ENCODE measurements at regions not wholly inside any gene's neighbourhood (a gene's known extent, or its start where the extent isn't known, plus 50 kb on each side); places are given as distances from the start of the nearest gene placed in this dataset.
A peak's percentile ranks its signal among the peaks of the same experiment; 100 is the strongest.

- H3K4me3 Mint-ChIP-seq: peak overlapping the region; percentile 78
- H3K27ac Mint-ChIP-seq: no peak overlapping the region
- no peaks in the 10 kb centered on the region for H3K27me3 Mint-ChIP-seq
- H3K9me3 Mint-ChIP-seq: no peaks in the 10 kb centered on the region
- no peaks in the 10 kb centered on the region for H3K36me3 Mint-ChIP-seq (ENCODE audit: low read depth)
- no peak for DNase-seq
- peaks cover 9% of the 10 kb centered on the region for H3K4me1 Mint-ChIP-seq (ENCODE audit: low read depth)
Observed at GRCh38 chr12:91633206-91633605, 450.6 kb upstream of the DCN start.

GRCh38 chr12:91632042-91632786, 449.6 kb upstream of the DCN start:
- Mint-ChIP-seq H3K27ac (no peak overlapping the region), H3K27me3 (no peaks in the 10 kb centered on the region), H3K9me3 (peaks cover 3% of the 10 kb centered on the region), H3K4me3 (peak overlapping the region; percentile 78), H3K4me1 (ENCODE audit: low read depth) (peaks cover 6% of the 10 kb centered on the region), H3K36me3 (ENCODE audit: low read depth) (no peaks in the 10 kb centered on the region)
- DNase-seq: no peak

- no peak overlapping the region for H3K4me3 Mint-ChIP-seq
- peaks cover 3% of the 10 kb centered on the region for H3K4me1 Mint-ChIP-seq (ENCODE audit: low read depth)
- no peaks in the 10 kb centered on the region for H3K27me3 Mint-ChIP-seq
- no peak overlapping the region for H3K27ac Mint-ChIP-seq
- no peak for DNase-seq
- peaks cover 14% of the 10 kb centered on the region for H3K9me3 Mint-ChIP-seq
- peaks cover 8% of the 10 kb centered on the region for H3K36me3 Mint-ChIP-seq (ENCODE audit: low read depth)
Observed at GRCh38 chr12:91630596-91631293, 448.1 kb upstream of the DCN start.

- peaks cover 16% of the 10 kb centered on the region for H3K9me3 Mint-ChIP-seq
- peaks cover 2% of the 10 kb centered on the region for H3K4me1 Mint-ChIP-seq (ENCODE audit: low read depth)
- DNase-seq: no peak
- peaks cover 11% of the 10 kb centered on the region for H3K36me3 Mint-ChIP-seq (ENCODE audit: low read depth)
- H3K27me3 Mint-ChIP-seq: no peaks in the 10 kb centered on the region
- H3K4me3 Mint-ChIP-seq: no peak overlapping the region
- no peak overlapping the region for H3K27ac Mint-ChIP-seq
Observed at GRCh38 chr12:91630083-91630482, 447.5 kb upstream of the DCN start.

- Mint-ChIP-seq H3K4me1 (ENCODE audit: low read depth) (peaks cover 3% of the 10 kb centered on the region), H3K36me3 (ENCODE audit: low read depth) (peaks cover 15% of the 10 kb centered on the region), H3K4me3 (no peak overlapping the region), H3K27me3 (no peaks in the 10 kb centered on the region), H3K27ac (no peak overlapping the region), H3K9me3 (peaks cover 21% of the 10 kb centered on the region)
- no peak for DNase-seq
Observed at GRCh38 chr12:91629440-91629839, 446.8 kb upstream of the DCN start.

- H3K4me1 Mint-ChIP-seq (ENCODE audit: low read depth): peaks cover 3% of the 10 kb centered on the region
- H3K4me3 Mint-ChIP-seq: no peak overlapping the region
- peaks cover 21% of the 10 kb centered on the region for H3K9me3 Mint-ChIP-seq
- no peaks in the 10 kb centered on the region for H3K27me3 Mint-ChIP-seq
- H3K36me3 Mint-ChIP-seq (ENCODE audit: low read depth): peaks cover 15% of the 10 kb centered on the region
- no peak for DNase-seq
- no peak overlapping the region for H3K27ac Mint-ChIP-seq
Observed at GRCh38 chr12:91628656-91629055, 446.0 kb upstream of the DCN start.

GRCh38 chr12:91627225-91627624, 444.6 kb upstream of the DCN start:
- H3K27ac Mint-ChIP-seq: no peak overlapping the region
- peaks cover 15% of the 10 kb centered on the region for H3K36me3 Mint-ChIP-seq (ENCODE audit: low read depth)
- H3K27me3 Mint-ChIP-seq: no peaks in the 10 kb centered on the region
- DNase-seq: no peak
- no peak overlapping the region for H3K4me3 Mint-ChIP-seq
- peaks cover 21% of the 10 kb centered on the region for H3K9me3 Mint-ChIP-seq
- H3K4me1 Mint-ChIP-seq (ENCODE audit: low read depth): peaks cover 4% of the 10 kb centered on the region

- DNase-seq: no peak
- Mint-ChIP-seq H3K36me3 (ENCODE audit: low read depth) (peaks cover 15% of the 10 kb centered on the region), H3K9me3 (peaks cover 21% of the 10 kb centered on the region), H3K27ac (no peak overlapping the region), H3K4me1 (ENCODE audit: low read depth) (peaks cover 9% of the 10 kb centered on the region), H3K4me3 (no peak overlapping the region), H3K27me3 (no peaks in the 10 kb centered on the region)
Observed at GRCh38 chr12:91622981-91623380, 440.4 kb upstream of the DCN start.

GRCh38 chr12:91622037-91622436, 439.4 kb upstream of the DCN start:
- Mint-ChIP-seq H3K36me3 (ENCODE audit: low read depth) (peaks cover 15% of the 10 kb centered on the region), H3K27ac (no peak overlapping the region), H3K4me3 (no peak overlapping the region), H3K27me3 (no peaks in the 10 kb centered on the region), H3K4me1 (ENCODE audit: low read depth) (peaks cover 14% of the 10 kb centered on the region), H3K9me3 (peaks cover 17% of the 10 kb centered on the region)
- no peak for DNase-seq

- peaks cover 14% of the 10 kb centered on the region for H3K4me1 Mint-ChIP-seq (ENCODE audit: low read depth)
Observed at GRCh38 chr12:91620992-91621391, 438.4 kb upstream of the DCN start.

GRCh38 chr12:91620422-91620821, 437.8 kb upstream of the DCN start:
- no peaks in the 10 kb centered on the region for H3K27me3 Mint-ChIP-seq
- peaks cover 7% of the 10 kb centered on the region for H3K36me3 Mint-ChIP-seq (ENCODE audit: low read depth)
- peaks cover 8% of the 10 kb centered on the region for H3K9me3 Mint-ChIP-seq
- H3K4me1 Mint-ChIP-seq (ENCODE audit: low read depth): peaks cover 14% of the 10 kb centered on the region
- H3K27ac Mint-ChIP-seq: no peak overlapping the region
- no peak for DNase-seq
- H3K4me3 Mint-ChIP-seq: no peak overlapping the region

More at GRCh38 chr12:91620992-91621391, 438.4 kb upstream of the DCN start:
- H3K27ac Mint-ChIP-seq: no peak overlapping the region
- peaks cover 9% of the 10 kb centered on the region for H3K36me3 Mint-ChIP-seq (ENCODE audit: low read depth)
- DNase-seq: no peak
- no peak overlapping the region for H3K4me3 Mint-ChIP-seq
- H3K9me3 Mint-ChIP-seq: peaks cover 9% of the 10 kb centered on the region
- H3K27me3 Mint-ChIP-seq: no peaks in the 10 kb centered on the region

GRCh38 chr12:91618281-91618680, 435.7 kb upstream of the DCN start:
- Mint-ChIP-seq H3K36me3 (ENCODE audit: low read depth) (no peaks in the 10 kb centered on the region), H3K27ac (no peak overlapping the region), H3K27me3 (no peaks in the 10 kb centered on the region), H3K9me3 (no peaks in the 10 kb centered on the region), H3K4me3 (no peak overlapping the region), H3K4me1 (ENCODE audit: low read depth) (peaks cover 13% of the 10 kb centered on the region)
- no peak for DNase-seq

GRCh38 chr12:91617818-91618217, 435.2 kb upstream of the DCN start:
- Mint-ChIP-seq H3K27me3 (no peaks in the 10 kb centered on the region), H3K36me3 (ENCODE audit: low read depth) (no peaks in the 10 kb centered on the region), H3K4me3 (no peak overlapping the region), H3K4me1 (ENCODE audit: low read depth) (peaks cover 13% of the 10 kb centered on the region), H3K9me3 (no peaks in the 10 kb centered on the region), H3K27ac (no peak overlapping the region)
- no peak for DNase-seq

GRCh38 chr12:91616416-91616815, 433.8 kb upstream of the DCN start:
- no peaks in the 10 kb centered on the region for H3K27me3 Mint-ChIP-seq
- peaks cover 12% of the 10 kb centered on the region for H3K4me1 Mint-ChIP-seq (ENCODE audit: low read depth)
- H3K36me3 Mint-ChIP-seq (ENCODE audit: low read depth): no peaks in the 10 kb centered on the region
- no peaks in the 10 kb centered on the region for H3K9me3 Mint-ChIP-seq
- DNase-seq: no peak
- no peak overlapping the region for H3K27ac Mint-ChIP-seq
- H3K4me3 Mint-ChIP-seq: no peak overlapping the region

- Mint-ChIP-seq H3K4me1 (ENCODE audit: low read depth) (peaks cover 25% of the 10 kb centered on the region), H3K27ac (no peak overlapping the region), H3K9me3 (no peaks in the 10 kb centered on the region), H3K36me3 (ENCODE audit: low read depth) (no peaks in the 10 kb centered on the region), H3K27me3 (no peaks in the 10 kb centered on the region), H3K4me3 (no peak overlapping the region)
- DNase-seq: no peak
Observed at GRCh38 chr12:91613223-91613779, 430.7 kb upstream of the DCN start.

Measured in activated T-cell treated with anti-CD3 and anti-CD28 coated beads, Interleukin-2, amount 50 U/mL, for 24 hours (primary cell).